Inferior parietal cortex (tissue), 1 donor: ENCODE measurements at regions not wholly inside any gene's neighbourhood (a gene's known extent, or its start where the extent isn't known, plus 50 kb on each side); places are given as distances from the start of the nearest gene placed in this dataset.
"Not testable (repeated sequence)": the region's sequence is repeated elsewhere in the genome, so short reads cannot be mapped to it uniquely, and the experiment has no call there.

Source experiments
- DNase-seq: peaks from one replicate; pipeline ENCODE4 v3.0.0-alpha.2; 2016; ENCODE audit errors: extremely low spot score

DNA sequence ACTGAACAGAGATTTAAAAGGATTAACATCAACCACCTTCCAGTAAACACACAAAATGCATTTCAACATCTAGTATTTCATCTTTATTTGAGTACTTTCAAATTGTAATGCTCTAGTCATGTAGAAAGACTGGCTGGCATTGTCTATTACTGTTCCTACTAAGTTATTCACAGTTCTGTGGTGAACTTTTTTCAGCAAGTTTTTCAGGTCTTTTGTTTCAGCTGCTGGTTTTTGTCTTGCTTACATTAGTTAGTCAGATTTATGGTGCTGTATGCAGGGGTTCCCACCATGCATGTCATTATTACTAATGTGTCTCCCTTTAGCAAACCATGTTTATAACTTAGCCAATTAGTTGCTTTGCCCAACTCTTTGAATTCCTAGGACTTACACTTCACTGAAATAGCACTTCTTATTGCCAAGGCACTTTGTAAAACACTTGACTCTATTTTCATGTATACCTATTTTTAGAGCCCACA, 253.4 kb upstream of the KITLG start:
- no peak for DNase-seq

- DNase-seq = not testable (repeated sequence)
Observed at GRCh38 chr12:88828537-88828936, 248.3 kb upstream of the KITLG start.

- no peak for DNase-seq
Observed at GRCh38 chr12:88820012-88820411, 239.7 kb upstream of the KITLG start.

GRCh38 chr12:88816201-88816600, 235.9 kb upstream of the KITLG start:
- DNase-seq = no peak

- no peak for DNase-seq
Observed at GRCh38 chr12:88814779-88815178, 234.5 kb upstream of the KITLG start.

GRCh38 chr12:88812610-88813009, 232.3 kb upstream of the KITLG start:
- no peak for DNase-seq

GRCh38 chr12:88810806-88811205, 230.5 kb upstream of the KITLG start:
- no peak for DNase-seq

- not testable (repeated sequence) for DNase-seq
Observed at GRCh38 chr12:88809841-88810240, 229.6 kb upstream of the KITLG start.

DNA sequence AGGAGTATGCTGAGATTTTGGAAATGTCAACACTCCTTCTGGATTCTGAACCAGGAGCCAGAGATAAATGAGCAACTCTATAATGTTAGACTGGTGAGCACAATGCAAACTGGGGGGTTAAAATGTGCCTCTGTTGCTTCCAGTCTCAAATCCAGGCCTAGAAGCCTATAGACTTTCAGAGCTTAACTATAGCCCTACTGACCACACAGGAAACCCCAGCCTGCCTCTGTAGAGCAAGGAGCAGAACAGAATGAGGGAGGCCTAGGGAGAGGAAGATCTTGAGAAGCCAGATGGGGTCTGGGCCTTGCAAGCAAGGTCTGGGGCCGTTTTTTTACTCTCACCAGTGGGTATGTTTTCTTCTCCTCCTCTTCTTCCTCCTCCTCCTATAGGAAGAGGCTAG, 225.4 kb upstream of the KITLG start:
- DNase-seq = no peak

DNA sequence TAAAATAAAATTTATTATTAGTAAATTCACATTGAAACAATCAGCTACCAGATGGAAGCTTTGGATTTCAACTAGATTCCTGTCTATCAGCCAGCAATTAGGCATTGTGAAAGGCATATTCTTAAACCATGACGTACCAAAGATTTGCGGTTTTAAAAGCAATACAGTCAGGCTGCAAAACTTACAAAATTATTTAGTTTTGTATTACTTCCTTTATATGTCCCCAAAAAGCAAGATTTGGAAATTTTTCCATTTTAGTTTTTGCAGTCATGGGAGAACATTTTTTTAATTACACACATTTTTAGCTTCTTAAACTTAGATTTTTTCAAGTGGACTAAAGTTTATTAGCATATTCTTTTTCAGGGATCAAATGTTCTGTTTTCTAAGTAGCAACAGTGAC, 225.0 kb upstream of the KITLG start:
- no peak for DNase-seq

GRCh38 chr12:88802096-88802706, 221.9 kb upstream of the KITLG start:
- DNase-seq = no peak

- no peak for DNase-seq
Observed at GRCh38 chr12:88801227-88802095, 221.2 kb upstream of the KITLG start.

GRCh38 chr12:88793096-88793495, 212.8 kb upstream of the KITLG start:
- no peak for DNase-seq

GRCh38 chr12:88790231-88790630, 210.0 kb upstream of the KITLG start:
- DNase-seq = no peak

- DNase-seq = no peak
Observed at GRCh38 chr12:88784166-88784565, 203.9 kb upstream of the KITLG start.

GRCh38 chr12:88782351-88782750, 202.1 kb upstream of the KITLG start:
- no peak for DNase-seq

DNA sequence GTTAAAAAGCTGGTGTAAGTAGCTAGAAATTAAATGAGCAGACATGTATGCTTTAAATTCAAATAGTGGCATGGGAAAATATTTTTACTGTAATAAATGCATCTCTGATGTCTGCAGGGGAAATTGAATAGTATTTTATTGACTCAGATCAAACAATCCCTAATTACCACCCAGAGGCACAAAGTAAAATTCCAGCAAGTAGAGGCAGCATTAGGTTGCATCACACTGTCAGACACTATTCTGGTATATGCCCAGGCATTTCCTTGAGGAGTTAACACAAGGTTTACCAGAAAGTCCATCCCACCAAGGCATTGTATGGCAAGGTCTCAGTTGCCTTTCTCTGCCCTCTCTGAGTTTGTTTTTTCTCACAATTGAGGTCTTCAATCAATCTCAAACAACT, 201.6 kb upstream of the KITLG start:
- DNase-seq = no peak

GRCh38 chr12:88778064-88778463, 197.8 kb upstream of the KITLG start:
- DNase-seq = no peak

GRCh38 chr12:88775742-88776151, 195.5 kb upstream of the KITLG start:
- no peak for DNase-seq

GRCh38 chr12:88767699-88768098, 187.4 kb upstream of the KITLG start:
- no peak for DNase-seq

GRCh38 chr12:88764781-88765480, 184.7 kb upstream of the KITLG start:
- no peak for DNase-seq

- DNase-seq = no peak
Observed at GRCh38 chr12:88763536-88764100, 183.3 kb upstream of the KITLG start.
